GM20431 (cell line): ENCODE measurements at regions not wholly inside any gene's neighbourhood (a gene's known extent, or its start where the extent isn't known, plus 50 kb on each side); places are given as distances from the start of the nearest gene placed in this dataset.

Experiments
- in situ Hi-C: fragments of 300-500 bp; cut with MseI, MboI; formaldehyde crosslinking; loops from one replicate; pipeline ENCODE4 v1.15.0; 2020; ENCODE audit warnings: low sequenced_read_pairs; ENCODE audit not compliant: unreplicated experiment

DNA sequence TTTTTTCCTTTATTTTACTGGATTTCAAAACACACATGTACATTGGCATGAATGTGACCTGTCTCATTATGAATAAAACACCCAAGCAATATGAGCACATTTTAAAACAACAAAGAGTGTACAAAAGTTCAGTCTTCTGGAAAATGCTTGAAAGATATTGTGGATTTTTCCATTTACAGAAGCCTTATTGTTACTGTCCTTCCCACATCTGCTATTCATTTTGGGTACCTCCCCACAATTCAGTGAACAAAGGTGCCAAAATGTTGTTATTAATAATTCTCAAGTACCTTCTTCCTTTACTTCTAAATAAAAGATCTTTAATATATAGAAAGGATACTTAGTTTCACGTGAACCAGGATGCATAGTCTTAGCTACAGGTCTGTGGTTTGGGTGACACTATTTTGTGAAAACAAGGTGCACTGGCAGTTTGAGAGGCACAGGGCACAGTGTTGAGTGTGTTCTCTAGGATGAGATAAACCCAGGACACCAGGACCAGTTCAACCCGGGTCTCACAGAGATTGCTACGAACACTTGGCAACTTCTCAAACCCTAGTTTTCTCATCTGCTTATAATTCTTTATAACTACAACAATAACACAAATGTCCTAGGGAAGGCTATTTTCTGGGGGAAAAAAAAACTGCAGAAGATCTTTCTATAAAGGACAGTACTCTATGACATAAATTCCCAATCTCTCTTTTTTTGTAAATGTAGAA is 84.5 kb upstream of the GALNT5 start:
- in situ Hi-C loops = no loop called here

- in situ Hi-C loops = no loop called here
Measured at GRCh38 chr2:157173740-157174184, 83.7 kb upstream of the GALNT5 start.

GRCh38 chr2:157174321-157174720 is 83.2 kb upstream of the GALNT5 start:
- in situ Hi-C loops = no loop called here

- in situ Hi-C loops = loop anchor here (25.0 kb wide), 1 partner anchor 1789 kb away; no protein-coding TSS in a partner anchor
Measured at GRCh38 chr2:157176602-157177001, 80.9 kb upstream of the GALNT5 start.

DNA sequence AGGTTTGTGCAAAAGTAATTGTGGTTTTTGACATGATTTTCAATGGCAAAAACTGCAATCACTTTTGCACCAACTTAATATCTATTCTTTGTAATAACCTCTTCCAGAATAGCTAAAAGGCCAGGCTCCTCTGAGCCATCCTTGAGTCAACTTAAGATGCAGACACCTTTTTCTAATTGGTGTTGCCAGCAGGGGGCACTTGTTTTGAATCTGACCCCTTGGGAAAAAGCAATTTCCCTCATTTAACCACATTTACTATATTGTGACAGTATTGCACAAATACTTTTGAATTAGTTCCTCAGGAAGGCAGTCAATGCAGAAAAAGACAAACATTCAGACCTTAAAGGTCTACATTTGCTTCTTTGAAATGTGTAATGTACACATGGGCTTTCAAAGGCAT is 78.6 kb upstream of the GALNT5 start:
- in situ Hi-C loops = loop anchor here (25.0 kb wide), 1 partner anchor 1792 kb away; no protein-coding TSS in a partner anchor

- in situ Hi-C loops = loop anchor here (25.0 kb wide), 1 partner anchor 1792 kb away; no protein-coding TSS in a partner anchor
Measured at GRCh38 chr2:157179324-157180105, 78.0 kb upstream of the GALNT5 start.

DNA sequence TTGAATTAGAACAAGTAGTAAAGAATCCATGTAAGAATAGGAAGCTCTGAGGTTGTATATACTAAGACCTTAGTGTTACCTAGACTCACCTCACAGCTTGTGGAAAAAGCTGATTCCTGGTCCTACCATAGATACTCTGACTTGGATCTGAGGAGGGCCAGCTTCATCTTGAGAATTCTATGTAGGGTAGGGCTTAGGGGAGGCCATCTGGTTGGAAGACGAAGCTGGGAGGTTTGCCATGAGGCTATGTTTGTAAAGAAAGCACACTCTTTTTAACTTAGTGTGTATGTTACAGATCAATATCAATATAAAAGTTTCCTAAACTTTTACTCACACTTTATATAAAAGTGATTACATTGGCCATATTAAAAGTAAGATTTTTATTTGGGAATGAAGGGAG is 77.1 kb upstream of the GALNT5 start:
- in situ Hi-C loops = loop anchor here (25.0 kb wide), 1 partner anchor 1793 kb away; no protein-coding TSS in a partner anchor

GRCh38 chr2:157181234-157181633 is 76.3 kb upstream of the GALNT5 start:
- in situ Hi-C loops = loop anchor here (25.0 kb wide), 1 partner anchor 1794 kb away; no protein-coding TSS in a partner anchor

DNA sequence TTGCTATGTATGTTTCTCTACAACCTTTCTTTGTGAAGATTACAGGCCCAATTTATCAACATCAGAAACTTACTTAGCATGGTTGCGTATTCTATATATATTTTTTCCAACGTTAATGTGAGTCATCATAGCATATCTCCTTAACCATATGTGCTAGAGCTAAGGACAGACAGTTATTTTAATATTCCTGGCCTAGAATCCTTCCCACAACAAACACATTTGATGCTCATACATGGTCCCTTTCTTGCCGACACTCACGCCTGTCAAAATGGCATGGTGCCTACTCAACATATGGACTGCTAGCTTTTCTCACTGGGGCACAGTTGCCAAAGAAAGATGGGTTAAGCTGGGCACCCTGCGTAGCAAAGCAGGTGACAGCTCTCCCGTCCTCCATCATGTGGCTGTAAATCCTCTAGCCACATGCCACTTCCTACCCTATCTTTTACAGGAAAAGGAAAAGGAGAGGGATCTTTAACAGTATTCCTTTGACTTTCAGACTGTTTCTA is 75.2 kb upstream of the GALNT5 start:
- in situ Hi-C loops = loop anchor here (25.0 kb wide), 1 partner anchor 1795 kb away; no protein-coding TSS in a partner anchor

- in situ Hi-C loops = loop anchor here (25.0 kb wide), 1 partner anchor 1796 kb away; no protein-coding TSS in a partner anchor
Measured at GRCh38 chr2:157182834-157183396, 74.6 kb upstream of the GALNT5 start.

DNA sequence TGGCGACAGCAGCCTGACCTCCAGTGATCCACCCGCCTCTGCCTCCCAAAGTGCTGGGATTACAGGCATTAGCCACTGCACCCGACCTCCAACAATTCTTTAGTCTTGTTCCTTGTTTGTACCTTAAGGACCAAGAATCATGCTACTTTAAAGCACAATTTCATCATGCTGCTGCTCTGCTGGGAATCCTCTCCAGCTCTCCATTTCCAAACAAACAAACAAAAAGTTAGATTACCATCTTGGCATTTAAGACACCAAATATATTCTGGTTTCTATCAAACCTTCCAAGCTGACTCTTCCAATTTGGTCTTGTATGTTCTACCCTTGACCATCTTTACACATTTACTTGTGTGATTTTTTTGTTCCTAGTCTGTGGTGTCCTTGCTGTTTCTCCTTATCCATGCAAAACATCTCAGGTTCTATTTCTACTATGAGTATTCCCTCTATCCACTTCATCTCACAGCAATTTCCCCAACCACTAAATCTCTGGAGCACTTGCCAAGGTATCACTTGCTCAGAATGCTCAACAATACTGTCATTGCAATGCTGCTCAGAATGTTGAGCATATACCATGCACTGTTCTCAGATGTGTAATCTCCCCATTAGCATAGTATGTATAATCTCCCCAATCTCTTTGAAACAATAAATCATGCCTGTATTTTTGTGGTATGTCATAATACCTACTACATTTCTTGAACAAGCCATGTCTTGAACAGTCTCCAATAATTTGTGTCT is 73.2 kb upstream of the GALNT5 start:
- in situ Hi-C loops = loop anchor here (25.0 kb wide), 1 partner anchor 1797 kb away; no protein-coding TSS in a partner anchor

DNA sequence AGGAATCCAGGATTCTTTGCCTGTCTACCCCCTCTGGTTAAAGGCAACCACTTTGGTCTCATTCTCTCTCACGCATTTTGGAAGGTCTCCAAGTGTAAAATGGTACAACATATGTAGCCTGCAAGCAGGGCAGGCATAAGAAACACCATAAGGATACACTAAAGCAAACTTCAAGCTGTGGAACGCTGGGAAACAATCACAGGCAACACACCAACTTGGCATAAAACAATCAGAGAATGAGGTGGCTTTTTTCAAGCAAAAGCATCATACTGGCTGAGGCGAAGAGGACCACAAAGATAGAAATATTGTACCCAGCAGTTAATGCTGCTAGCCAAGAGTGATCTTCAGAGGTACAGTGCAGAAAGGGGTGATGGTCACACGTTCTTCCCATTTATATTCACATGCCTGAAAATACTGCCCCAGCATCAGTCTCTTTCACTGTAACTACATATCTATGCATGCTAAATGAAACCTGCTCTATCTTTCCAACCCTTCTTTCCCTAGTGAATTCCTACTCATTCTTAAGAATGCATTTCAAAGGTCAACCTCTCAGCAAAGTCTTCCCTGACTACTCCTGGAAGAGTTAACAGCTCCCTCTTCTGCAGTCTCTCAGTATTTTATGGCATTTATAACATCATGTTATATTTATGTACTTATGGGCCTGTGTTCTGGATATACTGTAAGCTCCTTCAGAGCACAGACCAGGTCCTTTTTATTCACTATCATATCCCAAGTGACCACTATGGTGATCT is 71.9 kb upstream of the GALNT5 start:
- in situ Hi-C loops = loop anchor here (25.0 kb wide), 1 partner anchor 1798 kb away; no protein-coding TSS in a partner anchor

DNA sequence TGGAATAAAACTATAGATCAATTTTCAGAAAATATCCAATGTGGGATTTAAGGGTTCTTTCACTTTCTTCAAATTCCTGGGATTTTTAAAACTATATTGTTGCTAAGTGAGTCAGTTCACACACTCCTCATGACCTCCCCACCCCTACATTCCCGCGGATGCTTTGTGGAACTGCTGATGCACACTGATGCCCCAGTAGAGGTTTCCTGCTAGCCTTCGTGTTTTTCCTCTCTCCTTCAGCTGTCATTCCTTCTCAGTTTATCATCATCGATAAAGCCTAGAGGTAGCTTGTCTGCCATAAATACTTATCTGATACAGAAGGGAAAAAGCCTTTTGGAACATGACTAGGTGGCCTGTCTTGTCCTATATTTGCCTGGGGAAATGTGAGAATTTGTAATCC is 67.4 kb upstream of the GALNT5 start:
- in situ Hi-C loops = loop anchor here (25.0 kb wide), 1 partner anchor 1803 kb away; no protein-coding TSS in a partner anchor

GRCh38 chr2:157191186-157191585 is 66.3 kb upstream of the GALNT5 start:
- in situ Hi-C loops = loop anchor here (25.0 kb wide), 1 partner anchor 1804 kb away; no protein-coding TSS in a partner anchor

- in situ Hi-C loops = loop anchor here (25.0 kb wide), 1 partner anchor 1805 kb away; no protein-coding TSS in a partner anchor
Measured at GRCh38 chr2:157192445-157193423, 64.8 kb upstream of the GALNT5 start.

GRCh38 chr2:157193461-157193860 is 64.0 kb upstream of the GALNT5 start:
- in situ Hi-C loops = loop anchor here (25.0 kb wide), 1 partner anchor 1806 kb away; no protein-coding TSS in a partner anchor

DNA sequence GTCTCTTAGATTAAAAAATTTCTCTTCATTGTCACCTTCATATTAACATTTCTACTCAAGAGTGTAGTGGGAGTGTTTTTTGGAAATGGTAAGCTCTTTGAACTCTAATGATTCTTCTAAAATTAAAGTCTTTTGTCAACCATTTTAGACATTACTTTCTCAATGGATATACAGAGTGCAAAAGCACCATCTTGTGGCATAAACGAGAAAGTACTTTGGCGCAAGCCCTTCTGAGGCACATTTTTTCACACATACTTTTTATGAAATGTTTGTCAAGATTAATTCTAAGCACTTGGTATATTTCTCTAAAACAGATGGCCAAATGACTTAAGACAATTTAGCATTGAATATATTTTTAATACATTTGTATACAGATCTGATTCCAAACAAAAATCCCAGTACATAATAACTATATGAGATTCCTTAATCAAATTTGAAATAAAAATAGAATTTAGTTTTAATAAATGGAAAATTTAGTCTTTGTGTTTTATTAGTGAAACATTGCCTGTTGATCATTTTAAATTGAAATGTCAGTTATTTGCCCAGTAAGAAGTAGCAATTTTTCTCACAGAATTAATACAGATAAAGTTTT is 63.3 kb upstream of the GALNT5 start:
- in situ Hi-C loops = loop anchor here (25.0 kb wide), 1 partner anchor 1807 kb away; no protein-coding TSS in a partner anchor
